Posterior vena cava (tissue), 2 donors: ENCODE measurements at regions not wholly inside any gene's neighbourhood (a gene's known extent, or its start where the extent isn't known, plus 50 kb on each side); places are given as distances from the start of the nearest gene placed in this dataset.

Source experiments
- DNase-seq: peaks from one replicate; pipeline ENCODE4 v3.0.0-alpha.2; 2020; ENCODE audit warnings: low spot score
- intact Hi-C, 2 donors: fragments of 100-400 bp; cut with DNase I; formaldehyde crosslinking; loops; one replicate each; pipeline versions ENCODE4 v1.14.1 to v1.14.2; 2022 to 2023
- donor health status: DM: yes; HTN: yes; CAD: no.
- donor health status: DM: yes; HTN: yes; CAD: no.

GRCh38 chr13:99829593-99830239 lies 141.9 kb downstream of the ZIC5 start:
- intact Hi-C loops, result no loop called here
- DNase-seq, result no peak

GRCh38 chr13:99829161-99829560 lies 142.4 kb downstream of the ZIC5 start:
- intact Hi-C loops, result no loop called here
- no peak for DNase-seq

DNA sequence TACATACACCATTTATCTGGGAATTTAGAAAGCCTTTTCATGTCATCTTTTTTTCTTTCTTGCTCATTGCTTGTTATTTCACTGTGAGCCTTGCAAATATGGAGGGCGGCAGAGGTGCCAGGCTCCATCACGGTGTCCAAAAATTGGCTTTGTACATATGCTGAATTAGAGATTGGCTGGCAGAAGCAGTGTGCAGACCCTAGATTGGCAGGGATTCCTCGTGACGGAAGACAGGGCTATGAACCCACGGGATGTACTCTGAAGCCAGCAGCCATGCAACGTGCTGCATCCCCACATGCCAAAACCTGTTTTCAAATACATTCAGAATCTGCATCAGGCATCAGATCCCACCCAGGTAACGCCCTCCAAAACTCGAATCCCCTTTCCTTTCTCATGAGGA lies 142.8 kb downstream of the ZIC5 start:
- DNase-seq, result no peak
- intact Hi-C loops, result no loop called here

DNA sequence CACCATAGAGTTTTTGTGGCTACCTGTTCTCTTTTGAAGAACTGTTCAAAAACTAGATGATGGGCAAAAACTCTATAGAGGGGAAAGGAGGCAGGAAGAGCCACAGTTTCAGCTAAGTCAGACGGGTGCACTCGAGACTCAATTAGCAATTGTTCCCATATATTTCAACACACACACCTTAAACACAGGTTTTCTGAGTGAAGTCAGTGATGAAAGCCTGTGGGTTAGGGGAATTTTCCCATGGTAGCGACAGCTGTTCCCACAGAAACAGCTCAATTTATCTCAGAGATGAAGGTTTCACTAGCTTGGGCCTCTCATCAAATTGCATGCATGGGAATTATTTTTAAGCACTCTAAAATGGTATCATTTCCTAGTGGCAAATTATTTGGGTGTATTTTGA lies 143.4 kb downstream of the ZIC5 start:
- intact Hi-C loops, result no loop called here
- no peak for DNase-seq

GRCh38 chr13:99827011-99827772 lies 144.4 kb downstream of the ZIC5 start:
- intact Hi-C loops, result no loop called here
- DNase-seq, result no peak

DNA sequence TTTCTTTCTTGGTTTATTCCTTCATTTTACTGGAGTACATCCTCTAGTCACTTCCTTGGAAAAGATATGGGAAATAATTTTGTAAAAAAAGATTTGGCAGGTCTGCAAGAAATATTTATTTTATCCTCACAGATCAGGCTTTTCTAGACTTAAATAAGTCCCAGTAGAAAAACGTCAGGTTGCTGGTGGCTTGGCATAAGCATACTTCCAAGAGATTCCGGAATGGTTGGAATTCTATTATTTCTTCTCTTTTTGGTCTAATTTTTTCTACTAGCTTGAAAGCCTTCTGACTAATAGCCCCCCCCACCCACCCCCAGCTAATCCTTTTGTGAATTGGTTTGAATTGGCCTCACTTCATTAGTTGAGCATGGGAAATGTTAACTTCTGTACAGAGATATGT lies 147.6 kb downstream of the ZIC5 start:
- DNase-seq, result no peak
- intact Hi-C loops, result no loop called here

DNA sequence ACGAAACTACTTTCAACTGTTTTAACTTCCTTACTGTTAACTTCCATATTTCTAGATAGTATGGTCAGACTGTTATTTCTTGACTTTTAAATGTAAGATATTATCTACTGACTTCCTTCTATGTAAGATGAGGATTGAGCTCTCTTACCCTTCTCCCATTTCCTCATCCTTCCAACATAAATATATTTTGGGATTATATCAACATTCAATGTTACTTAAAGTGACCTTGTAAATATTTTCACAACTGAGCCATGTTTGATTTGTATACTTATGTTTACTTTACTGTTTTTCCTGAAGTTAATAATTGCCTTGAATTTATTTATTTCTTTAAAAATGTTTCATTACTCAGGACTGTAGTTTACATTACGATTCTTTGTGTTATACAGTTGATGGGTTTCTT lies 148.7 kb downstream of the ZIC5 start:
- DNase-seq, result no peak
- intact Hi-C loops, result no loop called here

GRCh38 chr13:99821741-99822140 lies 149.8 kb downstream of the ZIC5 start:
- intact Hi-C loops, result no loop called here

GRCh38 chr13:99819967-99820366 lies 151.6 kb downstream of the ZIC5 start:
- intact Hi-C loops, result no loop called here
- DNase-seq, result no peak

More at GRCh38 chr13:99821741-99822140, 149.8 kb downstream of the ZIC5 start:
- DNase-seq, result no peak

GRCh38 chr13:99816321-99816720 lies 155.2 kb downstream of the ZIC5 start:
- no peak for DNase-seq
- intact Hi-C loops, result no loop called here

GRCh38 chr13:99813336-99814095 lies 158.1 kb downstream of the ZIC5 start:
- DNase-seq, result no peak
- intact Hi-C loops, result no loop called here

- DNase-seq, result no peak
- intact Hi-C loops, result no loop called here
Observed at GRCh38 chr13:99812625-99813024, 158.9 kb downstream of the ZIC5 start.

- DNase-seq, result no peak
- intact Hi-C loops, result no loop called here
Observed at GRCh38 chr13:99811067-99811700, 160.4 kb downstream of the ZIC5 start.

DNA sequence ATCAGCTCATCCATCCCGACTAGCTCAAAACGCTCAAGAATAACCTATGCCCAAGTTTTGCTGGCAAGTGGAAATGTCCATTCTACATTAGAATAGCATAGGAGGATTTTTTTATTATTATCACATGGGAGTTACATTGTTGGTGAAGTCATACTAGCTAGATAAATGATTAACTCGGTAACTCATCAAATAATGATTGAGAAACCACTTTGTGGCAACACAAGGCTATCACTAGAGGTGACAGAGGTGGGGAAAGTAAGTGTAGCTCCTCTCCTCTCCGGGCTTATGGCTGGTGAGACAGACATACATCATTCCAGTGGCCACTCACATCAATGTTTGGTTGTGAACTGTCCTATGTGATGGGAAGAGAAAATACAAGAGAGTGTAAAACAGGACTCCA lies 161.6 kb downstream of the ZIC5 start:
- no peak for DNase-seq
- intact Hi-C loops, result no loop called here

- intact Hi-C loops, result no loop called here
- no peak for DNase-seq
Observed at GRCh38 chr13:99809496-99809895, 162.1 kb downstream of the ZIC5 start.

DNA sequence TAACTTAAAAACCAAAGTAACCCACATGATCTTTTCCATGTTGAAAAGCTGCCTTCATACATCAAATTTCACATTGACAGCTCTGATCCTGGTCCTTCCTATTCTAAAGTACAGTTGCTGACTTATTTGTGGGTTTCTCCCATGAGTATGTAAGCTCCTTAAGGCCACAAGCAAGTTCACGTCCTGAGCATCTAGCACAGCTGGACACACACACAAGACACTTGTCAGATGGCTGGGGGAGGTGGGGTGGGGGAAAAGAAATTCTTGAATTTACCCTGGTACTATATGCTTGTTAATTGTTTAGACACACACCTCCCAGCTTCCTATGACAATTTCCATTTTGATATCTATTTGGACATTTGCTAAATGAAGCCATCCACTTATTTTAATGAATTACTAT lies 162.8 kb downstream of the ZIC5 start:
- intact Hi-C loops, result no loop called here
- no peak for DNase-seq

DNA sequence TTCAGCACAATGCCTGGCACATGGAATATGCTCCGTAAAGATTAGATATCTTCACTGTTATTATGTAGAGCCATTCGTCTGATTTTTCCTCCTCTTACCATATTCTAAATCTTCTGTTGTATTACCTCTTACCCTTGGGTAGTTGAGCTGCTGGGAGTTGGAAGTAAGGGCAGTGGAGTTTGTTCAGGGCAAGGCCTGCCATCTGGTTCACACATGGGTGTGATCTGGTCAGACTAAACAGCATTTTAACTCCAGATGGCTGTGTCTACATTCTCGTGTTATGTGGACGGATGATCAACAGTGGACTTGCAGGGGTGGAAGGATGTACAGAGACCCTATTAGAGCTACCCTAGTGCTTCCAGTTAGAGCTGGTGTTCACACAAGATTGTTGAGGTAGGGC lies 164.9 kb downstream of the ZIC5 start:
- intact Hi-C loops, result no loop called here
- no peak for DNase-seq

DNA sequence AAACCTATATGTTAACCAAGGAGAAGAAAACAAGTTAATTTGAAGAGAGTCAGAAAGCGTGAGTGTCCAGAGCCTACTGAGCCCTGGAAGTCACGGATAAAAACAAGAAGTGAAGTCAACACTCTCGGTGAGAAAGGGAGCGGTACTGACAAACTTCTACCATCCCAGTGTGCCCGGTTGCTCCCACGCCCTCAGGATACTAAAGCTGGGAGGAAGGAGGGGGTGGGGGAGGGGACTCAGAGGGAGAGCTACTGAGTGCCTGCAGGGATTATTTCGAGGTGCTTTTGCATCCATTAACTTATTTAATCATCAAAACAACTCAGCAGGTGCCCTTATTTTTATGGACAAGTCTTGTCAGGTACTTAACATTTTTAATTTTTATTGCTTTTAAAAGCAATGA lies 166.2 kb downstream of the ZIC5 start:
- intact Hi-C loops, result no loop called here
- no peak for DNase-seq

DNA sequence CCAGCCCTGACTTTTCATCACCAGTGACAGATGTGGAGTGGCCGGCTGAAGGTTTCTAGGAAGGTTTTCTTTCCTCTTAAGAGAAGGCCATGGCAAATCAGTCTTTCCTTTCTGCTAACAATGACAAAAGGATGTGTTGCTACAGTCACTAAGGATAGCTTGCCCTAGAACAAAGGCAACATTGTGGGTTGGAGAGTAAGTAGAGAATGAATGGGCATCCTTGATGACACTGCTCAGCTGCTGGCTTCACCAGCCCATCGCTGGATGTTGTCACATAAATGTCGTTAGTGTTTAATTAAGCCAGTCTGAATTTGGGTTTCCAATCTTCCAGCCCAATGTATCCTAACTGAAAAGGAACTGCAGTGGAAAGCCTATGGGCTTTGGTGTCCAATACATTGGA lies 168.4 kb downstream of the ZIC5 start:
- intact Hi-C loops, result no loop called here

GRCh38 chr13:99802416-99802815 lies 169.2 kb downstream of the ZIC5 start:
- intact Hi-C loops, result no loop called here
- no peak for DNase-seq

More for the DNA sequence above, 168.4 kb downstream of the ZIC5 start:
- no peak for DNase-seq
